Neural crest cell (in vitro differentiated cells): ENCODE measurements at regions not wholly inside any gene's neighbourhood (a gene's known extent, or its start where the extent isn't known, plus 50 kb on each side); places are given as distances from the start of the nearest gene placed in this dataset.
A peak's percentile ranks its signal among the peaks of the same experiment; 100 is the strongest.

ENCODE experiments used
- DNase-seq: peaks from one replicate; pipeline ENCODE4 v3.0.0; 2021; ENCODE audit warnings: low read depth, mixed read lengths, low spot score
- H3K27ac Mint-ChIP-seq: one replicate; pipeline ENCODE4 v1.8.0; 2021; ENCODE audit warnings: mild to moderate bottlenecking, mixed read lengths; ENCODE audit not compliant: unreplicated experiment
- H3K27me3 Mint-ChIP-seq: 2 replicates; pipeline ENCODE4 v1.8.0; 2021; ENCODE audit warnings: low read depth, mild to moderate bottlenecking, mixed read lengths
- H3K36me3 Mint-ChIP-seq: 2 replicates; pipeline ENCODE4 v1.8.0; 2021; ENCODE audit warnings: low read depth, mild to moderate bottlenecking, mixed read lengths
- H3K4me1 Mint-ChIP-seq: 2 replicates; pipeline ENCODE4 v1.8.0; 2021; ENCODE audit warnings: mixed read lengths
- H3K4me3 Mint-ChIP-seq: one replicate; pipeline ENCODE4 v1.8.0; 2021; ENCODE audit warnings: mild to moderate bottlenecking, mixed read lengths
- H3K9me3 Mint-ChIP-seq: 2 replicates; pipeline ENCODE4 v1.8.0; 2021; ENCODE audit warnings: mixed read lengths
- TF ChIP-seq, protein P1 (sequence below): fragments of 200-600 bp; sonication (generic); conservative IDR thresholded peaks from 2 replicates; pipeline ENCODE4 v1.5.0; 2021; ENCODE audit warnings: antibody characterized with exemption, mild to moderate bottlenecking

DNA sequence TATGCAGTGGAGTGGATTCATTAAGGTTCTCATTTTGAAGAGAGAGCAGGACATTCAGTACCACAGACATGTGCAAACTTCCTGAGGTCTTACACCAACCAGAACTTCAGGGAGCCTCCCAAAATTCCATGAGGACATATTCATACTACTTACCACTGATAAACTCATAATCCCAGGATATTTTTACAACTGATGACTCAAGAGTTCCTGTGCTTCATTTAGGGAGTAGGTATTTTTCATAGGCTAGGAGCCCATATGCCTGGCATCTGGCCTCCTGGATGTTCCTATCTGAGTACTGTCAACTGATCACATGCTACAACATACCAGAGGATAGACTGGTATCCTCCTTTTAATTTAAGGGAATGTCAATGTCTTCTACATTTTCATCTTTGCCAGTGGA is 578.0 kb downstream of the EFNA5 start:
- DNase-seq: no peak
- H3K36me3 Mint-ChIP-seq: no peaks in the 10 kb centered on the region
- no peaks in the 10 kb centered on the region for H3K4me1 Mint-ChIP-seq
- no peak overlapping the region for H3K27ac Mint-ChIP-seq
- H3K4me3 Mint-ChIP-seq: no peak overlapping the region
- H3K9me3 Mint-ChIP-seq: no peaks in the 10 kb centered on the region
- H3K27me3 Mint-ChIP-seq: no peaks in the 10 kb centered on the region
- TF ChIP-seq, protein P1, sequence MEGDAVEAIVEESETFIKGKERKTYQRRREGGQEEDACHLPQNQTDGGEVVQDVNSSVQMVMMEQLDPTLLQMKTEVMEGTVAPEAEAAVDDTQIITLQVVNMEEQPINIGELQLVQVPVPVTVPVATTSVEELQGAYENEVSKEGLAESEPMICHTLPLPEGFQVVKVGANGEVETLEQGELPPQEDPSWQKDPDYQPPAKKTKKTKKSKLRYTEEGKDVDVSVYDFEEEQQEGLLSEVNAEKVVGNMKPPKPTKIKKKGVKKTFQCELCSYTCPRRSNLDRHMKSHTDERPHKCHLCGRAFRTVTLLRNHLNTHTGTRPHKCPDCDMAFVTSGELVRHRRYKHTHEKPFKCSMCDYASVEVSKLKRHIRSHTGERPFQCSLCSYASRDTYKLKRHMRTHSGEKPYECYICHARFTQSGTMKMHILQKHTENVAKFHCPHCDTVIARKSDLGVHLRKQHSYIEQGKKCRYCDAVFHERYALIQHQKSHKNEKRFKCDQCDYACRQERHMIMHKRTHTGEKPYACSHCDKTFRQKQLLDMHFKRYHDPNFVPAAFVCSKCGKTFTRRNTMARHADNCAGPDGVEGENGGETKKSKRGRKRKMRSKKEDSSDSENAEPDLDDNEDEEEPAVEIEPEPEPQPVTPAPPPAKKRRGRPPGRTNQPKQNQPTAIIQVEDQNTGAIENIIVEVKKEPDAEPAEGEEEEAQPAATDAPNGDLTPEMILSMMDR: no peak

DNA sequence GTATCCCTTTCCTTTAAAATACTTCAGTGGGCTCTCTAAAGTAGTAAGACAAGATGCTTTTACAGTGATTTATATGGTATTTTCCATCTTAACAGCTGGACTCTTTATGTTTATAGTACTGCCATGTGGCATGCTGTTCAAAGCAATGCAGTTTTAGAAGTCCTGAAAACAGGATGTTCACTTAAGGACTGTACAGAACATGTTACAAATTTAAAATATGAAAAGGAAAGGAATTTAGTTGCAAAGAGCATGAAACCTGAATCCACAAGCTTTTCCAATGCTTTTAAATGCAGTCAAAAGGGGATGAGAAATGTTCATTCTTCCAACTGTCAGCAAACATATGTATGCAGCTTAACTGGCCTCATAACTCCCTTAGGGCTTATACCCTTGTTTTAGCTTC is 580.2 kb downstream of the EFNA5 start:
- H3K36me3 Mint-ChIP-seq: no peaks in the 10 kb centered on the region

GRCh38 chr5:107088907-107089306 is 581.8 kb downstream of the EFNA5 start:
- Mint-ChIP-seq H3K27ac (peak overlapping the region; percentile 51), H3K36me3 (no peaks in the 10 kb centered on the region), H3K27me3 (no peaks in the 10 kb centered on the region), H3K4me1 (no peaks in the 10 kb centered on the region), H3K9me3 (peaks cover 6% of the 10 kb centered on the region), H3K4me3 (no peak overlapping the region)
- DNase-seq: no peak
- TF ChIP-seq, protein P1: no peak

More for the DNA sequence above, 580.2 kb downstream of the EFNA5 start:
- DNase-seq: no peak
- no peaks in the 10 kb centered on the region for H3K4me1 Mint-ChIP-seq
- no peak overlapping the region for H3K4me3 Mint-ChIP-seq
- TF ChIP-seq, protein P1: no peak
- peaks cover 4% of the 10 kb centered on the region for H3K9me3 Mint-ChIP-seq
- H3K27me3 Mint-ChIP-seq: no peaks in the 10 kb centered on the region
- H3K27ac Mint-ChIP-seq: no peak overlapping the region

GRCh38 chr5:107085572-107085971 is 585.2 kb downstream of the EFNA5 start:
- H3K4me1 Mint-ChIP-seq: no peaks in the 10 kb centered on the region
- H3K27me3 Mint-ChIP-seq: no peaks in the 10 kb centered on the region
- H3K27ac Mint-ChIP-seq: no peak overlapping the region
- peaks cover 6% of the 10 kb centered on the region for H3K9me3 Mint-ChIP-seq
- H3K36me3 Mint-ChIP-seq: no peaks in the 10 kb centered on the region
- no peak overlapping the region for H3K4me3 Mint-ChIP-seq
- no peak for DNase-seq
- TF ChIP-seq, protein P1: no peak

DNA sequence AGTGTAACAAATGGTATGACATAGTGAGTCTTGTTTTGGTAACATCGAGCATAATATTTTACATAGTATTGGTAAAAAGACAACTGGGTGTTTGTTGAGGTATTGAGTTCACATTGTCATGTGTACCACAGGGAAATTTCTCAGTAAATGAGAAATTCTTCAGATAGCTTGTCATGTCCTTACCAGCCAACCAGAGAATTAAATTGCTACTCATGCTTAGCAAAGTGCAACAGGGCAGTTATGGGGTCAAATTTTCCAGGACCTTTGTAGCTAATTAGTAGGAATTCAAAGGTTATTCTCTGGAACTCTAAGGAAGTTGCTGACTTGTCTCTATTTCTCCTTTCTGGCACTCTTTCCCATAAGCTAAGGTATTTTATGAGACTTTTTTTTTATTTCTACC is 595.7 kb downstream of the EFNA5 start:
- H3K4me1 Mint-ChIP-seq: no peaks in the 10 kb centered on the region
- H3K9me3 Mint-ChIP-seq: peaks cover 9% of the 10 kb centered on the region
- H3K27ac Mint-ChIP-seq: no peak overlapping the region
- H3K36me3 Mint-ChIP-seq: peaks cover 5% of the 10 kb centered on the region
- no peak for DNase-seq
- no peak overlapping the region for H3K4me3 Mint-ChIP-seq
- H3K27me3 Mint-ChIP-seq: no peaks in the 10 kb centered on the region
- TF ChIP-seq, protein P1: no peak

- H3K27ac Mint-ChIP-seq: no peak overlapping the region
- no peak for DNase-seq
- peaks cover 5% of the 10 kb centered on the region for H3K36me3 Mint-ChIP-seq
- peaks cover 9% of the 10 kb centered on the region for H3K4me1 Mint-ChIP-seq
- TF ChIP-seq, protein P1: no peak
- no peaks in the 10 kb centered on the region for H3K27me3 Mint-ChIP-seq
- no peak overlapping the region for H3K4me3 Mint-ChIP-seq
- peaks cover 9% of the 10 kb centered on the region for H3K9me3 Mint-ChIP-seq
These were observed 597.8 kb downstream of the EFNA5 start for GRCh38 chr5:107072967-107073366.
